C4-2B (cell line): ENCODE measurements at regions not wholly inside any gene's neighbourhood (a gene's known extent, or its start where the extent isn't known, plus 50 kb on each side); places are given as distances from the start of the nearest gene placed in this dataset.

Source experiments
- ZFX ChIP-seq: fragments of 450-650 bp; IDR thresholded peaks from 2 replicates; pipeline ENCODE4 v1.6.1; 2017
- TF ChIP-seq, protein P1 (sequence below): fragments of 450-650 bp; conservative IDR thresholded peaks from 2 replicates; pipeline ENCODE4 v1.5.1; 2017; ENCODE audit warnings: mild to moderate bottlenecking

DNA sequence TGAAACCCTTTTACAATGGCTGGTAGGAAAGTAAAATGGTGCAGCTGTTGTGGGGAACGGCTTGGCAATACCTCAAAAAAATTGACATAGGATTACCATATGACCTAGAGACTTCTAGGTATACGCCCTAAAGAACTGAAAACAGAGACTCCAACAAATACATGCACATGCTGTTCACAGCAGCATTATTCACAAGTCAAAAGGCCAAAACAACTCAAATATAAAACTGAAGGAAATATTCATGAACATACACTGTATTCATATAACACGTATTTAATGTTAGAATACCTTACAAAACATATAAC is 74.6 kb downstream of the FOXA2 start:
- TF ChIP-seq, protein P1, sequence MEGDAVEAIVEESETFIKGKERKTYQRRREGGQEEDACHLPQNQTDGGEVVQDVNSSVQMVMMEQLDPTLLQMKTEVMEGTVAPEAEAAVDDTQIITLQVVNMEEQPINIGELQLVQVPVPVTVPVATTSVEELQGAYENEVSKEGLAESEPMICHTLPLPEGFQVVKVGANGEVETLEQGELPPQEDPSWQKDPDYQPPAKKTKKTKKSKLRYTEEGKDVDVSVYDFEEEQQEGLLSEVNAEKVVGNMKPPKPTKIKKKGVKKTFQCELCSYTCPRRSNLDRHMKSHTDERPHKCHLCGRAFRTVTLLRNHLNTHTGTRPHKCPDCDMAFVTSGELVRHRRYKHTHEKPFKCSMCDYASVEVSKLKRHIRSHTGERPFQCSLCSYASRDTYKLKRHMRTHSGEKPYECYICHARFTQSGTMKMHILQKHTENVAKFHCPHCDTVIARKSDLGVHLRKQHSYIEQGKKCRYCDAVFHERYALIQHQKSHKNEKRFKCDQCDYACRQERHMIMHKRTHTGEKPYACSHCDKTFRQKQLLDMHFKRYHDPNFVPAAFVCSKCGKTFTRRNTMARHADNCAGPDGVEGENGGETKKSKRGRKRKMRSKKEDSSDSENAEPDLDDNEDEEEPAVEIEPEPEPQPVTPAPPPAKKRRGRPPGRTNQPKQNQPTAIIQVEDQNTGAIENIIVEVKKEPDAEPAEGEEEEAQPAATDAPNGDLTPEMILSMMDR = no peak
- TF ChIP-seq ZFX = no peak
